ENCODE measurements at regions not wholly inside any gene's neighbourhood (a gene's known extent, or its start where the extent isn't known, plus 50 kb on each side); places are given as distances from the start of the nearest gene placed in this dataset.

- Histone ChIP-seq H3K27ac (no peak overlapping the region), H3K4me1 (ENCODE audit: insufficient read depth) (no peaks in the 10 kb centered on the region), H3K4me2 (no peak overlapping the region), H2AFZ (no peak overlapping the region), H3K27me3 (peaks cover 6% of the 10 kb centered on the region), H3K36me3 (replicated peaks; ENCODE audit: insufficient read depth, low read depth) (no peaks in the 10 kb centered on the region), H3K9me3 (ENCODE audit: low read depth) (no peaks in the 10 kb centered on the region), H4K20me1 (ENCODE audit: insufficient read depth, poor library complexity, severe bottlenecking) (no peaks in the 10 kb centered on the region), H3K79me2 (no peaks in the 10 kb centered on the region), H3K4me3 (no peak overlapping the region), H3K9me2 (replicated peaks; ENCODE audit: insufficient read depth) (no peaks in the 10 kb centered on the region)
- TF ChIP-seq EZH2phosphoT487 (IDR thresholded peaks at IDR 0.05; ENCODE audit: low read depth, severe bottlenecking, unreplicated experiment) (no peak), CTCF (IDR thresholded peaks at IDR 0.05; ENCODE audit: poor library complexity) (no peak), EZH2 (IDR thresholded peaks at IDR 0.05; ENCODE audit: borderline replicate concordance) (no peak)
- WGBS (ENCODE audit: low lambda C conversion rate, missing lambda C conversion rate), result 69% methylated on average over 4 of the region's 4 CpGs
- no peak for DNase-seq (ENCODE audit: low spot score)
Measured at GRCh38 chr10:128892005-128892404, 575.0 kb upstream of the MGMT start.

GRCh38 chr10:128894641-128895040 lies 572.4 kb upstream of the MGMT start:
- H4K20me1 ChIP-seq (ENCODE audit: insufficient read depth, poor library complexity, severe bottlenecking), result no peaks in the 10 kb centered on the region
- no peak overlapping the region for H2AFZ ChIP-seq
- no peaks in the 10 kb centered on the region for H3K36me3 ChIP-seq (replicated peaks; ENCODE audit: insufficient read depth, low read depth)
- 82% methylated on average over 1 of the region's 1 CpG for WGBS (ENCODE audit: low lambda C conversion rate, missing lambda C conversion rate)
- TF ChIP-seq EZH2phosphoT487 (IDR thresholded peaks at IDR 0.05; ENCODE audit: low read depth, severe bottlenecking, unreplicated experiment), result no peak
- TF ChIP-seq CTCF (IDR thresholded peaks at IDR 0.05; ENCODE audit: poor library complexity), result no peak
- no peak for TF ChIP-seq EZH2 (IDR thresholded peaks at IDR 0.05; ENCODE audit: borderline replicate concordance)
- no peaks in the 10 kb centered on the region for H3K79me2 ChIP-seq
- no peak for DNase-seq (ENCODE audit: low spot score)
- peaks cover 27% of the 10 kb centered on the region for H3K27me3 ChIP-seq
- H3K27ac ChIP-seq, result no peak overlapping the region
- H3K4me3 ChIP-seq, result no peak overlapping the region
- H3K4me1 ChIP-seq (ENCODE audit: insufficient read depth), result no peaks in the 10 kb centered on the region
- H3K4me2 ChIP-seq, result no peak overlapping the region
- H3K9me2 ChIP-seq (replicated peaks; ENCODE audit: insufficient read depth), result no peaks in the 10 kb centered on the region
- no peaks in the 10 kb centered on the region for H3K9me3 ChIP-seq (ENCODE audit: low read depth)

GRCh38 chr10:128895473-128895872 lies 571.6 kb upstream of the MGMT start:
- H3K36me3 ChIP-seq (replicated peaks; ENCODE audit: insufficient read depth, low read depth), result no peaks in the 10 kb centered on the region
- no peak overlapping the region for H3K27ac ChIP-seq
- TF ChIP-seq EZH2phosphoT487 (IDR thresholded peaks at IDR 0.05; ENCODE audit: low read depth, severe bottlenecking, unreplicated experiment) (no peak), CTCF (IDR thresholded peaks at IDR 0.05; ENCODE audit: poor library complexity) (no peak)
- H3K9me2 ChIP-seq (replicated peaks; ENCODE audit: insufficient read depth), result no peaks in the 10 kb centered on the region
- no peak overlapping the region for H2AFZ ChIP-seq
- no peak overlapping the region for H3K4me2 ChIP-seq
- peaks cover 27% of the 10 kb centered on the region for H3K27me3 ChIP-seq
- H3K9me3 ChIP-seq (ENCODE audit: low read depth), result no peaks in the 10 kb centered on the region
- no peak overlapping the region for H3K4me3 ChIP-seq
- H4K20me1 ChIP-seq (ENCODE audit: insufficient read depth, poor library complexity, severe bottlenecking), result no peaks in the 10 kb centered on the region
- no peak for DNase-seq (ENCODE audit: low spot score)
- H3K4me1 ChIP-seq (ENCODE audit: insufficient read depth), result no peaks in the 10 kb centered on the region
- H3K79me2 ChIP-seq, result no peaks in the 10 kb centered on the region
